ENCODE measurements at regions not wholly inside any gene's neighbourhood (a gene's known extent, or its start where the extent isn't known, plus 50 kb on each side); places are given as distances from the start of the nearest gene placed in this dataset.

DNA sequence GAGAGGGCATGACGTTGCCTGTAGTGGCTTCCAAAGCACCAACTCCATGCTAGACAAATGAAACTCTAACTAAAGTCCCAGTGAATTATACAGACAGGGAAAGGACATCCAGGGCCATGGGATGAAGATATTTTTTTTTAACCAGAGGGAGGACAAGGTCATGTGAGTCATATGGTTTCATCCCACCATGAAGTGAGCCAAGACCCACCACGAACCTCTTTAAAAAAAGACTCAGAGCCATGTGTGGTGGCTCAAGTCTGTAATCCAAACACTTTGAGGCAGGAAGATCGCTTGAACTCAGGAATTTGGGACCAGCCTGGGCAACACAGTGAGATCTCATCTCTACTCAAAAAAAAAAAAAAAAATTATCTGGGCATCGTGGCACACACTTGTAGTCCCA is 115.2 kb downstream of the LIPG start:
- Histone ChIP-seq H3K27me3 (peaks cover 0 to 13% (median 2%) of the 10 kb centered on the region in 7 donors), H3K9me3 (no peaks in the 10 kb centered on the region), H3K4me3 (no peak overlapping the region), H3K27ac (no peak overlapping the region), H3K36me3 (no peaks in the 10 kb centered on the region), H3K4me1 (peaks cover 0 to 10% (median 0%) of the 10 kb centered on the region in 9 donors)
- ATAC-seq (no peak), DNase-seq (no peak)
- intact Hi-C loops (cut with DNase I), result no loop called here
- 81 to 87% methylated on average over 4 of the region's 4 CpGs for WGBS, 2 donors
- TF ChIP-seq, protein P1, sequence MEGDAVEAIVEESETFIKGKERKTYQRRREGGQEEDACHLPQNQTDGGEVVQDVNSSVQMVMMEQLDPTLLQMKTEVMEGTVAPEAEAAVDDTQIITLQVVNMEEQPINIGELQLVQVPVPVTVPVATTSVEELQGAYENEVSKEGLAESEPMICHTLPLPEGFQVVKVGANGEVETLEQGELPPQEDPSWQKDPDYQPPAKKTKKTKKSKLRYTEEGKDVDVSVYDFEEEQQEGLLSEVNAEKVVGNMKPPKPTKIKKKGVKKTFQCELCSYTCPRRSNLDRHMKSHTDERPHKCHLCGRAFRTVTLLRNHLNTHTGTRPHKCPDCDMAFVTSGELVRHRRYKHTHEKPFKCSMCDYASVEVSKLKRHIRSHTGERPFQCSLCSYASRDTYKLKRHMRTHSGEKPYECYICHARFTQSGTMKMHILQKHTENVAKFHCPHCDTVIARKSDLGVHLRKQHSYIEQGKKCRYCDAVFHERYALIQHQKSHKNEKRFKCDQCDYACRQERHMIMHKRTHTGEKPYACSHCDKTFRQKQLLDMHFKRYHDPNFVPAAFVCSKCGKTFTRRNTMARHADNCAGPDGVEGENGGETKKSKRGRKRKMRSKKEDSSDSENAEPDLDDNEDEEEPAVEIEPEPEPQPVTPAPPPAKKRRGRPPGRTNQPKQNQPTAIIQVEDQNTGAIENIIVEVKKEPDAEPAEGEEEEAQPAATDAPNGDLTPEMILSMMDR (IDR thresholded peaks at IDR 0.05), result no peak

DNA sequence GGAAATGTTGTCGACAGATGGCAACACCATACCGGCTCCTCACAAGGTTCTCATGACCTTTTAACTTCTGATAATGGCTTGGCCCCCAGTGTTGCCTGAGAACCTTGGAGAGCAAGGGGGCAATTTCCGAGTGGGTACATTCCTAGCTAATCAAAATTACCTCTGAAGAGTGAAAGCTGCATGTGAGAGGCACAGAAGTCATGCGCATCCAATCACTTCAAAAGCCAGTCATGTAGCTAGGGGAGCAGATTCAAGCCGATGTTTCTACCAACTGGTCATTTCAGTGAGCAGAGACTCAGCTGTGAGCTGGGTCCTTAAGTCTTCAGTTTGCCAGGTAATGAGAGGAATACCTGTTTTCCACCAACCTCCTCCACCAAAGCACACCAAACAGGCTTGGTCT is 111.4 kb downstream of the LIPG start:
- TF ChIP-seq, protein P1 (IDR thresholded peaks at IDR 0.05), result no peak
- no peak overlapping the region for H3K4me3 ChIP-seq
- H3K27ac ChIP-seq, result no peak overlapping the region
- DNase-seq (no peak), ATAC-seq (no peak)
- no peaks in the 10 kb centered on the region for H3K36me3 ChIP-seq
- peaks cover 0 to 23% (median 2%) of the 10 kb centered on the region in 9 donors for H3K4me1 ChIP-seq
- H3K27me3 ChIP-seq, result peaks cover 0 to 43% (median 12%) of the 10 kb centered on the region in 7 donors
- 51 to 64% methylated on average over 5 of the region's 5 CpGs for WGBS, 2 donors
- no peaks in the 10 kb centered on the region for H3K9me3 ChIP-seq
- intact Hi-C loops (cut with DNase I), result no loop called here

DNA sequence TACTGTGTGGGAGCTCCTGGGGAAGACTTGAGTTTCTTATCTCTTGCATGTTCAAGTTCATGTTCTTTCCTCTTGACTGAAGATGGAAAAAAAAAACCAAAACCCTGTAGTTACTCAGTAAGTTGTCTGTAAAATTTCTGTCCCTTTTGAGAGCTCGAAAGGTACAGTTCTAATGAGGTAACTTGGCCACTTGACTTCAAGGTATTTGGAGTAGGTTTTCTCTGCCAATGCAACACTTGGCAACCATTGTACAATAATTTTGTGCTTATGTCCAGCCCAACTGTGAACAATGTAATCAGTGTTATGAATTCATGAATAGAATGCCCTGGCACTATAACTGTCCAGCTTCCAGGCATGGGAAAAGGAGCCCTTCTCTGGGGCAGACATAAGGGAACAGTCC is 111.0 kb downstream of the LIPG start:
- 76 to 93% methylated on average over 1 of the region's 1 CpG for WGBS, 2 donors
- intact Hi-C loops (cut with DNase I), result no loop called here
- peaks cover 0 to 46% (median 12%) of the 10 kb centered on the region in 7 donors for H3K27me3 ChIP-seq
- no peak for DNase-seq
- H3K4me3 ChIP-seq, result no peak overlapping the region
- TF ChIP-seq, protein P1 (IDR thresholded peaks at IDR 0.05), result no peak
- no peak for ATAC-seq
- H3K9me3 ChIP-seq, result no peaks in the 10 kb centered on the region
- no peaks in the 10 kb centered on the region for H3K36me3 ChIP-seq
- peaks cover 0 to 27% (median 6%) of the 10 kb centered on the region in 9 donors for H3K4me1 ChIP-seq
- no peak overlapping the region for H3K27ac ChIP-seq

DNA sequence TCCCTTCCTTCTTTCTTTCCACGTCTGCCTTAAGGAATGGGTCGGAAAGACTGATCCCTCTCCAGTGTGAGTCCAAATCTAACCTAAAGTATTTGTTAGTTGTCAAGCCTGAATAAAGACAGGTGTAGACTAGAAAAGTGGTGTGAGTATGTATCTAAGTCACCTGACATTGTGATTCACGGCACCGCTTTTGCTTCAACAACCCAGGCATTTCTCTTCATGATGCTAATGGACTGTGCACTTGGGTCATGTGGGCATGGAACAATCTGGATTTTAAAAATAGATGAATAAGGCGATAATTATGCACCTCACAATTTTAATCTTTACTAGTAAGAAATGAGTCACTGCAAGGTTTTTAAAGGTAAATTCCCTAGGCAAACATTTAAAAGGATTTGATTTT is 107.5 kb downstream of the LIPG start:
- ATAC-seq (no peak), DNase-seq (no peak)
- H3K27me3 ChIP-seq, result peaks cover 0 to 51% (median 24%) of the 10 kb centered on the region in 7 donors
- peaks cover 0 to 48% (median 13%) of the 10 kb centered on the region in 9 donors for H3K4me1 ChIP-seq
- TF ChIP-seq, protein P1 (IDR thresholded peaks at IDR 0.05), result no peak
- intact Hi-C loops (cut with DNase I), result loop anchor here in 1 of 10 donors (2.0 kb wide), 1 partner anchor 23 kb away; no protein-coding TSS in a partner anchor
- H3K4me3 ChIP-seq, result no peak overlapping the region
- H3K27ac ChIP-seq, result peak overlapping the region in 5 of 10 donors; percentile 42 to 76 (median 52)
- 73 to 77% methylated on average over 5 of the region's 5 CpGs for WGBS, 2 donors
- H3K9me3 ChIP-seq, result peaks cover 0 to 5% (median 0%) of the 10 kb centered on the region in 11 donors
- H3K36me3 ChIP-seq, result no peaks in the 10 kb centered on the region
